Keratinocyte (primary cell): ENCODE measurements at regions not wholly inside any gene's neighbourhood (a gene's known extent, or its start where the extent isn't known, plus 50 kb on each side); places are given as distances from the start of the nearest gene placed in this dataset.

Experiments used
- DNase-seq: peaks from one replicate; pipeline ENCODE4 v3.0.0-alpha.2; 2011; ENCODE audit warnings: low read depth, missing footprints, low spot score
- FAIRE-seq: peaks from 2 replicates; lab custom pipeline; 2011; peaks lifted over from hg19 to GRCh38; lab: Jason Lieb, UNC
- H2AFZ ChIP-seq: 2 replicates; pipeline ENCODE4 v1.6.0; 2012; ENCODE audit warnings: low read length, control low read depth, inconsistent platforms; ENCODE audit not compliant: control insufficient read depth
- H3K27ac ChIP-seq: 2 replicates; pipeline ENCODE4 v1.5.1; 2011; ENCODE audit warnings: low read length; ENCODE audit not compliant: control insufficient read depth, insufficient read depth
- H3K27me3 ChIP-seq: 3 replicates; pipeline ENCODE4 v1.6.0; 2011; ENCODE audit warnings: low read length; ENCODE audit not compliant: control insufficient read depth, insufficient read depth; ENCODE audit errors: extremely low read depth
- H3K36me3 ChIP-seq, 2 experiments: 2 replicates in 1 of 2; 3 replicates in 1 of 2; pipeline ENCODE4 v1.5.1; 2011; ENCODE audit warnings: low read length in 2 of 2, mild to moderate bottlenecking in 1 of 2; ENCODE audit not compliant: control insufficient read depth in 2 of 2, insufficient read depth in 2 of 2; ENCODE audit errors: extremely low read depth in 1 of 2
- H3K4me1 ChIP-seq: 3 replicates; pipeline ENCODE4 v1.5.1; 2011; ENCODE audit warnings: low read length; ENCODE audit not compliant: control insufficient read depth, insufficient read depth; ENCODE audit errors: extremely low read depth
- H3K4me2 ChIP-seq: 3 replicates; pipeline ENCODE4 v1.6.0; 2011; ENCODE audit warnings: low read depth, low read length; ENCODE audit not compliant: control insufficient read depth, insufficient read depth; ENCODE audit errors: extremely low read depth
- H3K4me3 ChIP-seq, 3 experiments: fragments of 200-600 bp in 1 of 3; sonication (generic) in 1 of 3; 2 replicates in 2 of 3; 3 replicates in 1 of 3; pipeline ENCODE4 v1.5.1; 2011 to 2016; ENCODE audit warnings: low read length in 3 of 3, mild to moderate bottlenecking in 3 of 3, control low read depth in 2 of 3, inconsistent platforms in 1 of 3, low read depth in 1 of 3, mixed read lengths in 1 of 3, mixed run types in 1 of 3, moderate library complexity in 1 of 3; ENCODE audit not compliant: control insufficient read depth in 2 of 3, insufficient read depth in 2 of 3; ENCODE audit errors: extremely low read depth in 1 of 3
- H3K79me2 ChIP-seq: 2 replicates; pipeline ENCODE4 v1.6.0; 2012; ENCODE audit warnings: low read length; ENCODE audit not compliant: control insufficient read depth, insufficient read depth
- H3K9ac ChIP-seq: 3 replicates; pipeline ENCODE4 v1.6.0; 2011; ENCODE audit warnings: low read length; ENCODE audit not compliant: control insufficient read depth, insufficient read depth; ENCODE audit errors: extremely low read depth
- H3K9me1 ChIP-seq: 3 replicates; pipeline ENCODE4 v1.6.0; 2011; ENCODE audit warnings: low read length; ENCODE audit not compliant: control insufficient read depth, insufficient read depth; ENCODE audit errors: extremely low read depth
- H3K9me3 ChIP-seq: 2 replicates; pipeline ENCODE4 v1.5.1; 2012; ENCODE audit warnings: low read depth, low read length; ENCODE audit not compliant: control insufficient read depth
- H4K20me1 ChIP-seq: 3 replicates; pipeline ENCODE4 v1.6.0; 2011; ENCODE audit warnings: low read length; ENCODE audit not compliant: control insufficient read depth, insufficient read depth; ENCODE audit errors: extremely low read depth
- EZH2 ChIP-seq: IDR thresholded peaks from one replicate; pipeline ENCODE4 v1.6.1; 2012; ENCODE audit warnings: inconsistent platforms, mild to moderate bottlenecking, low read length, moderate library complexity
- dilution Hi-C: fragments of 300-500 bp; cut with MboI; formaldehyde crosslinking; loops from one replicate; pipeline ENCODE4 v1.7.0; 2020; ENCODE audit warnings: low sequenced_read_pairs; ENCODE audit not compliant: extremely low pct_ligation_motif_present
- TF ChIP-seq, protein P1 (sequence below), 3 experiments: IDR thresholded peaks in 1 of 3; conservative IDR thresholded peaks in 1 of 3; optimal IDR thresholded peaks in 1 of 3; 2 replicates in 2 of 3; 3 replicates in 1 of 3; pipeline versions ENCODE3 to v1.5.1; 2011; ENCODE audit warnings: low read length in 3 of 3, mild to moderate bottlenecking in 3 of 3, moderate library complexity in 2 of 3, control low read depth in 1 of 3, inconsistent platforms in 1 of 3; ENCODE audit not compliant: insufficient read depth in 2 of 3; ENCODE audit errors: extremely low read depth in 1 of 3

DNA sequence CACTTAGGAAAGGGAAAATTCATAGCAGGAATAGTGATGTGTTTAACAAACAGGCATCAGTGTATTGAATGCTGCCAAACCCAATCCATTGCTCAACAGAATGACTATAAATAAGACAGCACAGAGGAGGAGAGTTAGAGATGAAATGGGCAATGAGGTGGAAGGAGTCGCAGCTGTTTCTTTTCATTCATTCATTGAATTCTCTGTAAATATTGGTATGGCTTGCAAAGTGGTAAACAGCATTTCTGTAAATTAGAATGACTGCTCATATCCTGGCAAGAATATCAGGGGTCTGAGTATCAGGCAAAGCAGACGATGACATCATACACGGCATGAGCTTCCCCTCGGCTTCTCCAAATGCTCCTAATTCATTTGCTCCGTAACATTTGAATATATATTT is 703.6 kb upstream of the SLC35B3 start:
- Histone ChIP-seq H3K4me3 (no peak overlapping the region), H3K4me2 (no peak overlapping the region), H3K27ac (no peak overlapping the region), H3K36me3 (no peaks in the 10 kb centered on the region), H3K9me1 (no peaks in the 10 kb centered on the region), H3K4me1 (peaks cover 16% of the 10 kb centered on the region), H2AFZ (no peak overlapping the region), H3K79me2 (no peaks in the 10 kb centered on the region), H3K9ac (no peak overlapping the region), H3K9me3 (no peaks in the 10 kb centered on the region), H3K27me3 (no peaks in the 10 kb centered on the region), H4K20me1 (no peaks in the 10 kb centered on the region)
- FAIRE-seq (no peak), DNase-seq (no peak)
- dilution Hi-C loops: no loop called here
- no peak for TF ChIP-seq EZH2
- TF ChIP-seq, protein P1, sequence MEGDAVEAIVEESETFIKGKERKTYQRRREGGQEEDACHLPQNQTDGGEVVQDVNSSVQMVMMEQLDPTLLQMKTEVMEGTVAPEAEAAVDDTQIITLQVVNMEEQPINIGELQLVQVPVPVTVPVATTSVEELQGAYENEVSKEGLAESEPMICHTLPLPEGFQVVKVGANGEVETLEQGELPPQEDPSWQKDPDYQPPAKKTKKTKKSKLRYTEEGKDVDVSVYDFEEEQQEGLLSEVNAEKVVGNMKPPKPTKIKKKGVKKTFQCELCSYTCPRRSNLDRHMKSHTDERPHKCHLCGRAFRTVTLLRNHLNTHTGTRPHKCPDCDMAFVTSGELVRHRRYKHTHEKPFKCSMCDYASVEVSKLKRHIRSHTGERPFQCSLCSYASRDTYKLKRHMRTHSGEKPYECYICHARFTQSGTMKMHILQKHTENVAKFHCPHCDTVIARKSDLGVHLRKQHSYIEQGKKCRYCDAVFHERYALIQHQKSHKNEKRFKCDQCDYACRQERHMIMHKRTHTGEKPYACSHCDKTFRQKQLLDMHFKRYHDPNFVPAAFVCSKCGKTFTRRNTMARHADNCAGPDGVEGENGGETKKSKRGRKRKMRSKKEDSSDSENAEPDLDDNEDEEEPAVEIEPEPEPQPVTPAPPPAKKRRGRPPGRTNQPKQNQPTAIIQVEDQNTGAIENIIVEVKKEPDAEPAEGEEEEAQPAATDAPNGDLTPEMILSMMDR (optimal IDR thresholded peaks at IDR 0.05 in 1 of 3, IDR thresholded peaks at IDR 0.05 in 1 of 3, conservative IDR thresholded peaks at IDR 0.05 in 1 of 3; ENCODE audit: extremely low read depth in 1 of 3, insufficient read depth in 2 of 3, low read length in 3 of 3): no peak

DNA sequence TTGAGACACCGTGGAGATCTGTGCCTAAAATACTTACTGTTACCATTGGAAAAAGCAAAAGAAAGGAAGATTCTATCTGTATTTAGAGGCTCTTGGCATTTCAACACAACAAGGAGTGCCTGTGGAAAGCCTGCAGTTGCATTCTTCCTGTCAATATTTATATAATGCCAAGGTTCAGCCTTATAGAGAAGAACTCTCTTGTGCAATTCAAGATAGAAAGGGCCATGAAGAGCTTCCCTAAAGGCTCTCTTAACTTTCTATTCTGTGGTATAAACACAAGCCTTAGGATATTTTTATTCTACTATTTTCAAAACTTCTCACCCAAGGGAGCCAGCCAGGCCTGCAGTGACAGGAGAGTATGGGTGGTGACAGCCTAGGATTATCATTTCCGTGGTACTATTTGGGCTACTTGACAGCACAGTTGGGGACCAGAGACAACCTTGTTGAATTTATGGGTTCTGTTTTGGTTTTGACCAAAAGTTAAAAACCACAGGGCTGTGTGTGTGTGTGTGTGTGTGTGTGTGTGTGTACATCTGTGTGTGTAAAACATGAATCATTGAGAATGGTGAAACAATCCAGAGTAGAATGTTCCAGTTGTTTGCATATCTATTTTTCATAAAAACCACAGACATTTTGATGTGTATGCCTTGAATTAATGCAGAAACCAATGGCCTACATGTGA is 700.9 kb upstream of the SLC35B3 start:
- dilution Hi-C loops: no loop called here

More for the DNA sequence above, 700.9 kb upstream of the SLC35B3 start:
- H3K36me3 ChIP-seq: no peaks in the 10 kb centered on the region
- no peaks in the 10 kb centered on the region for H3K79me2 ChIP-seq
- no peaks in the 10 kb centered on the region for H3K9me3 ChIP-seq
- no peak overlapping the region for H3K27ac ChIP-seq
- DNase-seq (no peak), FAIRE-seq (no peak)
- TF ChIP-seq EZH2: no peak
- TF ChIP-seq, protein P1 (optimal IDR thresholded peaks at IDR 0.05 in 1 of 3, IDR thresholded peaks at IDR 0.05 in 1 of 3, conservative IDR thresholded peaks at IDR 0.05 in 1 of 3; ENCODE audit: extremely low read depth in 1 of 3, insufficient read depth in 2 of 3, low read length in 3 of 3): no peak
- H3K9me1 ChIP-seq: no peaks in the 10 kb centered on the region
- H4K20me1 ChIP-seq: no peaks in the 10 kb centered on the region
- H3K4me1 ChIP-seq: peaks cover 15% of the 10 kb centered on the region
- no peak overlapping the region for H2AFZ ChIP-seq
- no peak overlapping the region for H3K9ac ChIP-seq
- H3K27me3 ChIP-seq: no peaks in the 10 kb centered on the region
- no peak overlapping the region for H3K4me2 ChIP-seq
- no peak overlapping the region for H3K4me3 ChIP-seq
